PC-9 (cell line): ENCODE measurements at regions not wholly inside any gene's neighbourhood (a gene's known extent, or its start where the extent isn't known, plus 50 kb on each side); places are given as distances from the start of the nearest gene placed in this dataset.

ENCODE experiments used
- BruUV-seq: library from RNA; stranded (reverse); fragments of 400-500 nt; replicated peaks from 2 replicates; lab custom pipeline; 2021; lab: Mats Ljungman, UMichigan
- CTCF ChIA-PET: fragments of 300-600 bp; sonication (Branson Sonifier 250); formaldehyde crosslinking; loops from one replicate; lab custom pipeline; 2022; ENCODE audit warnings: antibody characterized with exemption; lab: Charles Lee
- POLR2A ChIA-PET: fragments of 300-600 bp; sonication (Branson Sonifier 250); formaldehyde crosslinking; loops from one replicate; lab custom pipeline; 2022; ENCODE audit warnings: antibody characterized with exemption; ENCODE audit not compliant: unreplicated experiment; lab: Charles Lee
- DNase-seq, 2 experiments: peaks; one replicate each; pipeline versions ENCODE4 v3.0.0 to v3.0.0-alpha.2; 2015 to 2022; ENCODE audit warnings: mixed read lengths in 1 of 2
- H2AFZ ChIP-seq: fragments of 200-600 bp; sonication (generic); 2 replicates; pipeline ENCODE4 v1.8.1; 2017; ENCODE audit warnings: antibody characterized with exemption
- H3F3A ChIP-seq: fragments of 200-600 bp; sonication (generic); 2 replicates; pipeline ENCODE4 v1.8.1; 2017; ENCODE audit warnings: antibody characterized with exemption, mild to moderate bottlenecking, low read depth; ENCODE audit not compliant: insufficient read depth
- H3K27ac ChIP-seq: fragments of 200-600 bp; sonication (generic); 2 replicates; pipeline ENCODE4 v1.6.1; 2016; ENCODE audit warnings: mixed run types
- H3K27me3 ChIP-seq: fragments of 200-600 bp; sonication (generic); 2 replicates; pipeline ENCODE4 v1.6.1; 2016; ENCODE audit warnings: low read depth, mixed run types; ENCODE audit not compliant: insufficient read depth
- H3K36me3 ChIP-seq: fragments of 200-600 bp; sonication (generic); 2 replicates; pipeline ENCODE4 v1.6.1; 2016; ENCODE audit warnings: low read depth, mixed run types
- H3K4me1 ChIP-seq: fragments of 200-600 bp; sonication (generic); replicated peaks from 2 replicates; pipeline ENCODE4 v1.6.1; 2016; ENCODE audit warnings: mixed run types; ENCODE audit not compliant: insufficient read depth
- H3K4me2 ChIP-seq: fragments of 200-600 bp; sonication (generic); 2 replicates; pipeline ENCODE4 v1.6.1; 2017; ENCODE audit warnings: mixed run types
- H3K4me3 ChIP-seq: fragments of 200-600 bp; sonication (generic); 2 replicates; pipeline ENCODE4 v1.6.1; 2016; ENCODE audit warnings: mixed run types
- H3K79me2 ChIP-seq: fragments of 200-600 bp; sonication (generic); 2 replicates; pipeline ENCODE4 v1.6.1; 2017; ENCODE audit warnings: low read depth, mixed run types
- H3K9me2 ChIP-seq: fragments of 200-600 bp; sonication (generic); 2 replicates; pipeline ENCODE4 v1.8.1; 2017; ENCODE audit warnings: mild to moderate bottlenecking; ENCODE audit not compliant: insufficient read depth
- H3K9me3 ChIP-seq: fragments of 200-600 bp; sonication (generic); 2 replicates; pipeline ENCODE4 v1.8.1; 2016; ENCODE audit warnings: low read depth; ENCODE audit not compliant: insufficient read depth
- H4K20me1 ChIP-seq: fragments of 200-600 bp; sonication (generic); 2 replicates; pipeline ENCODE4 v1.8.1; 2017; ENCODE audit not compliant: insufficient read depth
- EZH2 ChIP-seq: fragments of 200-600 bp; sonication (generic); IDR thresholded peaks from 2 replicates; pipeline ENCODE4 v1.8.0; 2017; ENCODE audit warnings: antibody characterized with exemption, low read depth
- intact Hi-C: fragments of 100-400 bp; cut with micrococcal nuclease; formaldehyde crosslinking; loops from one replicate; pipeline ENCODE4 v1.10.0; 2022; ENCODE audit not compliant: unreplicated experiment
- TF ChIP-seq, protein P1 (sequence below): fragments of 200-600 bp; sonication (generic); conservative IDR thresholded peaks from 2 replicates; pipeline ENCODE4 v1.6.1; 2017; ENCODE audit warnings: mixed run types, antibody characterized with exemption, mild to moderate bottlenecking, moderate library complexity

DNA sequence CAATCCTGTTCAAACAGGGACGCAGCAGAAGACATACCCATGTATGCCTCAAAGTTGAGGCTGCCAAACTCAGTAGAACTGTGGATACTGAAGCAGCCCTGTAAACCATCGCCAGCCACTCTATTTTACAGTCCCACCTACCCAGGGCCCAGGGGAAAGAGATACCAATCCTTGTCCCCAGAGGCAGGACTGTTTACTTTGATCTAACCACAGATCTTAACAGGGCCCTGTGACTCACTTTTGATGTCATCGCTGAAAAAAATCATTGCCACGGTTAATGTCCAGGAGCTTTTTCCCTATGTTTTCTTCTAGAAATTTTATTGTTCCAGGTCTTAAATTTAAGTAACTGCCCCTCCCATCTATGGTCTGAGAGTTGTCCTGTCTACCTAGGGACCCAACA, 538.4 kb upstream of the NCAM2 start:
- H3K79me2 ChIP-seq, result no peaks in the 10 kb centered on the region
- H4K20me1 ChIP-seq, result no peaks in the 10 kb centered on the region

DNA sequence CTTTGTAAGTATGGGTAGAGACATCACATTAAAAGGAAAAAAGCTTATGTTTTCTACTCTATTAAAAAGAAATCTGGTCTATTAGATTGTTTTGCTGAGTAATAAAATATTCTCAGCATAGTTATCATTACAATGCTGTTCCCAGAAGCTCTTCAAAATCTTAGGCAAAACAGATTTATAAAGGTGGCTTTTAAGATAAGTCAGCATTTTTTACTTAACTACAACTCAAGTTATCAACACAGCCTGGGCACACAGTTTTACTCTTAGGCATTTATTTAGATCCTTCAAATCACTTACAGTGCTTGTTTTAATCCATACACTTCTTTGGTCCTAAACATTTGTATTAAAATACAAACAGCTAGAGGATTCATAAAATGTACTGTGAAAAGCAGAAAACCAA, 534.8 kb upstream of the NCAM2 start:
- CTCF ChIA-PET, result no interaction called here
- no peaks in the 10 kb centered on the region for H3K79me2 ChIP-seq

More for the DNA sequence above, 538.4 kb upstream of the NCAM2 start:
- H3K9me2 ChIP-seq, result no peaks in the 10 kb centered on the region
- H3F3A ChIP-seq, result no peaks in the 10 kb centered on the region
- TF ChIP-seq, protein P1, sequence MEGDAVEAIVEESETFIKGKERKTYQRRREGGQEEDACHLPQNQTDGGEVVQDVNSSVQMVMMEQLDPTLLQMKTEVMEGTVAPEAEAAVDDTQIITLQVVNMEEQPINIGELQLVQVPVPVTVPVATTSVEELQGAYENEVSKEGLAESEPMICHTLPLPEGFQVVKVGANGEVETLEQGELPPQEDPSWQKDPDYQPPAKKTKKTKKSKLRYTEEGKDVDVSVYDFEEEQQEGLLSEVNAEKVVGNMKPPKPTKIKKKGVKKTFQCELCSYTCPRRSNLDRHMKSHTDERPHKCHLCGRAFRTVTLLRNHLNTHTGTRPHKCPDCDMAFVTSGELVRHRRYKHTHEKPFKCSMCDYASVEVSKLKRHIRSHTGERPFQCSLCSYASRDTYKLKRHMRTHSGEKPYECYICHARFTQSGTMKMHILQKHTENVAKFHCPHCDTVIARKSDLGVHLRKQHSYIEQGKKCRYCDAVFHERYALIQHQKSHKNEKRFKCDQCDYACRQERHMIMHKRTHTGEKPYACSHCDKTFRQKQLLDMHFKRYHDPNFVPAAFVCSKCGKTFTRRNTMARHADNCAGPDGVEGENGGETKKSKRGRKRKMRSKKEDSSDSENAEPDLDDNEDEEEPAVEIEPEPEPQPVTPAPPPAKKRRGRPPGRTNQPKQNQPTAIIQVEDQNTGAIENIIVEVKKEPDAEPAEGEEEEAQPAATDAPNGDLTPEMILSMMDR, result no peak
- TF ChIP-seq EZH2, result no peak
- H3K4me2 ChIP-seq, result no peak overlapping the region
- no peak for DNase-seq
- BruUV-seq, result no TSS peak
- no peak overlapping the region for H2AFZ ChIP-seq
- ChIA-PET POLR2A (no interaction called here), CTCF (no interaction called here)
- no peak overlapping the region for H3K27ac ChIP-seq
- H3K4me3 ChIP-seq, result no peak overlapping the region
- H3K9me3 ChIP-seq, result no peaks in the 10 kb centered on the region
- no peaks in the 10 kb centered on the region for H3K27me3 ChIP-seq
- no peaks in the 10 kb centered on the region for H3K36me3 ChIP-seq
- no peaks in the 10 kb centered on the region for H3K4me1 ChIP-seq
- intact Hi-C loops, result loop anchor here (10.0 kb wide), 1 partner anchor 415 kb away; no protein-coding TSS in a partner anchor

DNA sequence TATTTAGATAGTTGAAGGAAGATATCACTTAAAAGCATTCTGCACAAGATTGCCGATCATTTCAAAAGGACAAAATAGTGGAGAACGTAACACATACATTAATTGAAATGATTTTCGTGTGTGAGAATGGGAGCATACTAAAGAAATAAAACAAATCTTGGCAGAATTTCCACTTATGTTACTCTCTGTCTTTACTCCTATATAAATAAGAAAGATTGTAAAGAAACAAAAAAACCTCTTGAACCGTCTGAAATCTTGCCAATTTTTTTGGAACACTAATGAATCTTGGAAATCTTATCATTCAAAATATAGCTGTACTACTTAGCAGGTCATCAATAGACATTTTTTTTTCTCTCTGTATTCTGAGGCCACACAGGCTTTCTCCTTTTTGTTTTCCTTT, 528.8 kb upstream of the NCAM2 start:
- TF ChIP-seq EZH2, result no peak
- TF ChIP-seq, protein P1, result no peak

More for the DNA sequence above, 534.8 kb upstream of the NCAM2 start:
- no peaks in the 10 kb centered on the region for H4K20me1 ChIP-seq
- H3K36me3 ChIP-seq, result no peaks in the 10 kb centered on the region
- no peak overlapping the region for H3K4me2 ChIP-seq
- no TSS peak for BruUV-seq
- no peaks in the 10 kb centered on the region for H3K9me2 ChIP-seq
- no peak overlapping the region for H2AFZ ChIP-seq
- no peaks in the 10 kb centered on the region for H3K27me3 ChIP-seq
- no peaks in the 10 kb centered on the region for H3K4me1 ChIP-seq
- H3F3A ChIP-seq, result no peaks in the 10 kb centered on the region
- no peak overlapping the region for H3K27ac ChIP-seq
- POLR2A ChIA-PET, result no interaction called here
- no peak overlapping the region for H3K4me3 ChIP-seq
- TF ChIP-seq, protein P1, result no peak
- TF ChIP-seq EZH2, result no peak
- H3K9me3 ChIP-seq, result no peaks in the 10 kb centered on the region
- no peak for DNase-seq
- intact Hi-C loops, result loop anchor here (10.0 kb wide), 1 partner anchor 411 kb away; no protein-coding TSS in a partner anchor

More for the DNA sequence above, 528.8 kb upstream of the NCAM2 start:
- no peak for DNase-seq
- BruUV-seq, result no TSS peak
- Histone ChIP-seq H3K27ac (no peak overlapping the region), H3K9me2 (no peaks in the 10 kb centered on the region), H3K27me3 (no peaks in the 10 kb centered on the region), H3K4me2 (no peak overlapping the region), H3K4me3 (no peak overlapping the region), H3K36me3 (no peaks in the 10 kb centered on the region), H3K9me3 (no peaks in the 10 kb centered on the region), H3K4me1 (no peaks in the 10 kb centered on the region), H3F3A (no peaks in the 10 kb centered on the region), H2AFZ (no peak overlapping the region), H3K79me2 (no peaks in the 10 kb centered on the region), H4K20me1 (no peaks in the 10 kb centered on the region)
- intact Hi-C loops, result loop anchor here (10.0 kb wide), 1 partner anchor 405 kb away; no protein-coding TSS in a partner anchor
- ChIA-PET CTCF (no interaction called here), POLR2A (no interaction called here)
